Stimulated activated CD4-positive, alpha-beta T cell treated with anti-CD3 and anti-CD28 coated beads, Interleukin-15, amount 100 ng/mL, for 48 hours (primary cell): ENCODE measurements at regions not wholly inside any gene's neighbourhood (a gene's known extent, or its start where the extent isn't known, plus 50 kb on each side); places are given as distances from the start of the nearest gene placed in this dataset.

Experiments used
- DNase-seq, 2 donors: peaks; one replicate each; pipeline ENCODE4 v3.0.0-alpha.2; 2020; ENCODE audit warnings: low read depth in 2 of 2

DNA sequence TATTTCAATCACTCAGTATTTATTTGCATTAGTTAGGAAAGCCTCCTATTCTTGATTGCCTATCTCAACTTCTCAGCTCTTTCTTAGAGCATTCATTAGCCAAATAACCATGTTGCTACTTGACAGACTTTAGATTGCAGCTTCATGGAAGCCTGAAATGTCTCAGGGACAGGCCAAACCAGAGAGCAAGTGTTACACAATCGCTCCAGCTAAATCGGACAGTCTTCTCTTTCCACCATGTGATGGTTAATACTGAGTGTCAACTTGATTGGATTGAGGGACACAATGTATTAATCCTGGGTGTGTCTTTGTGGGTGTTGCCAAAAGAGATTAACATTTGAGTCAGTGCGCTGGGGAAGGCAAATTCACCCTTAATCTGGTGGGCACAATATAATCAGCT lies 106.5 kb upstream of the DRD2 start:
- no peak for DNase-seq

DNA sequence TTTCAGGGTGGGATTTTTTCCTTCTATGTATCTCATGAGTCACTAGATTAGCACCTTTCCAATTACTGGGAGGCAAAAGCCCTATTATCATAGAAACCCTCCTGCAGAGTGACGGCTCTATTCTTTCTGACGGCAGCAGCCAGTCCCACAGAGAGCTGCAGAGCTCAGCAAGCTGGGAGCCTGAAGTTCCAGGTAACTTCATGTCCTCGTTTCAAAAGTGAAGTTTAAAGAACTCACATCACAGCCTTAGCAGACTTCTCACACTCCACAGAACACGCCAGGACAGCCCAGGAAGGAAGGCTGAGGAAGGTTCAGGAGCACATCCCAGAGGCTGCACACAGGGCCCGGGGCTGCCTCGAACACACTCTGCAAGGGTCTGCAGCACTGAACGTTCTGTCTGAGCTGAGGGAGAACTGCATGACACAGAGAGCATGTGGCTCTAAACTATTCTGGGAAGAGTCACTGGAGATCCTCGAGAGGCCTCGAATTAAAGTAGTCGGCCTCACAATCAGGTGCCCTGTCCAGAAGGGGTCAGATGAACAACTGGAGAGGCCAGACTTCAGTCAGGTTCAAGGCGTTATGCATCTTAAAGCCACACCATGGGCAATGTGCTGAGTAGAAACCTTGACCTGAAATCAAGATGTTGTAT lies 104.2 kb upstream of the DRD2 start:
- DNase-seq, result no peak

DNA sequence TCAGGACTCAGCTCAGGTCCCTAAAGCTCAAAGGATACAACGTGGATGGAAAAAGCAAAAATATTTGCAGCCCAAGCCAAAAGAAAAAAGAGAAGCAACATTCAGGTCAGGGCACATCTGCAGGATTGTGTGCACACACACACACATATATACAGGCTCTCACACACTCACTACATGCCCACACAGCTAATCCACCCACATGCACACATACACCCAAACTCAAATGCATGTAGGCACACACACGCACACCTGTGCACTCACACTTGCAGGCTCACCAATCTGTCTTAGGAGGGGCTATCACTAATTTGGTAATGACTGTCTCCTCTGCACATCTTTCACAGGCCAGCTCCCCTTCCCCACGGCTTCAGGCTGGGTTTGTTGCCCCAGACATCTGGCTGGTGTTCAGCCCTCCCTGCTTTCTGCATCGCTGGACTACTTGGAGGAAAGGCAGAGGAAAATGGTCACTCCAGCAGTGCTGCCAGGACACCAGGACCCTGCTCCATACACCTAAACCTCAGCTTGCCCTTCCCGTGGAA lies 103.6 kb upstream of the DRD2 start:
- no peak for DNase-seq

DNA sequence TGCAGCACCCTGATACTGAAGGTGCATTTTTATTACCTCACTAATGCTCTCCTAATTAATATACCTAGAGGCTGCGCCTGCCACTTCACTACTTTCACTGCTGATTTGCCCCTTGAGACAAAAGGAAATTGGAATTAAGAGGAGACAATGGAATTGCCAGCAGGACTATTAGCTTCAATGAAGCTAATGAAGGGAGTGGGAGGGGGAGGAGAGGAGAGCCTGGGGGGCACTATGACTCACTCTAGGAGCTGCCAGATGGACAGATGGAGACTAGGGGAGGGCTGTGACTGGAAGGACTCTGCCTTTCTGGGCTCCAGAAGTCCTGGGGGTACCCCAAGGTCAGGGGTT lies 102.8 kb upstream of the DRD2 start:
- no peak for DNase-seq

- DNase-seq, result no peak
Observed at GRCh38 chr11:113577356-113578032, 102.3 kb upstream of the DRD2 start.

GRCh38 chr11:113574586-113574985 lies 99.4 kb upstream of the DRD2 start:
- no peak for DNase-seq

GRCh38 chr11:113574171-113574570 lies 99.0 kb upstream of the DRD2 start:
- DNase-seq, result no peak

- no peak for DNase-seq
Observed at GRCh38 chr11:113572136-113572735, 97.0 kb upstream of the DRD2 start.

DNA sequence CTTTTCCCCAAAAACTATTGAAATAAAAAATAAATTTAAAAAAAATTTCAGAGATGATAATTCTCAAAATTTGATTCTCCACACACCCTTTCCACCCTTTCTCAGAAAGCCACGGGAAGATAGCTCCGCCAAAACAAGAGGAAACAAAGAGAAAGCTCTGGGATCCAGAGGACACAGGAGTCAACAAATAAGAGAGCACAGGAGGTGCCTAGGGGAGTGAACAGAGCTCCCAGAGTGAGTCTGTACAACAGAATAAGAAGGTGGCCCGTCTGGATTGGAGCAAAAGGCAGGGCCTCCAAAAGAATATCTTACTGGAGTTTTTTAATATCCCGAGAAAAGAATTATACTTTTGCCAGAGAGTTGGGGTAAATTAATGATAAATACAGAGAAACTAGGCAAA lies 96.3 kb upstream of the DRD2 start:
- DNase-seq, result no peak

DNA sequence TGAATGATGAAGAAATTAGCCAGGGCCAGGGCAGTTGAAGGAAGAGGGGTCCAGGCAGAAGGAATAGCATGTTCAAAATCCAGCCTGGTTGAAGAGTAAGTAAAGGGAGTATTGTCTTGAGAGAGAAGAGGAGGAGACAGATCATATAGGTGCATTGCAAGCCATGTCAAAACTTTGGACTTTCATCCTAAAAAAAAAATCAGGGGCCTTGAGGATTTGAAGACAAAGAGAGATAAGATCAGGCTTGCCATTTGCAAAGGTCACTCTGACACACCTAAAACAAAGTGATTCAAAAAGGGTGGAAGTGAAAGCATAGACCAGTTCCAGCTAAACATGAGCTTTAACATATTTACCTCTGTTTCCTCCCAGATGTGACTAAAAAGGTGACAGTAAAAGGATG lies 95.7 kb upstream of the DRD2 start:
- no peak for DNase-seq

- no peak for DNase-seq
Observed at GRCh38 chr11:113569391-113569790, 94.2 kb upstream of the DRD2 start.

- no peak for DNase-seq
Observed at GRCh38 chr11:113568566-113568965, 93.4 kb upstream of the DRD2 start.

- no peak for DNase-seq
Observed at GRCh38 chr11:113567867-113568544, 92.8 kb upstream of the DRD2 start.

DNA sequence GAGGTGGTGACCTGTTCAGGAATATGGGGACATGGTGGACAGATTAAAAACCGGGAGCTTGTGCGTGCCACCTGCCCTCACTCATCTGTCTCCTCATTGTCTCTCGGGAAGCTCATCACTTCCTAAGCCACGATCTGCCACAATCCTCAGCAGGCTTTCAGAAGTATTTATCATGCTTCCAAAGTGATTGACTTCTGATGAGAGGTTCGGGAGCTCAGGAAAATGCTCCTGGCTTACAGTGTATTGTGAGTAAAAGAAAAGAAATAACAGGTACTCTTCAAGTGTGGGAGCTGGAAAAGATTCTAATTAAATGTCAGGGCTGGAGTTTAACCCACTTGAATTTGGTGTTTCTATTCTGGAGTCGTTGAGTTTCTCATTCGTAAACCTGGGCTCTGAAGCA lies 91.9 kb upstream of the DRD2 start:
- DNase-seq, result no peak

- DNase-seq, result no peak
Observed at GRCh38 chr11:113564527-113565130, 89.4 kb upstream of the DRD2 start.

DNA sequence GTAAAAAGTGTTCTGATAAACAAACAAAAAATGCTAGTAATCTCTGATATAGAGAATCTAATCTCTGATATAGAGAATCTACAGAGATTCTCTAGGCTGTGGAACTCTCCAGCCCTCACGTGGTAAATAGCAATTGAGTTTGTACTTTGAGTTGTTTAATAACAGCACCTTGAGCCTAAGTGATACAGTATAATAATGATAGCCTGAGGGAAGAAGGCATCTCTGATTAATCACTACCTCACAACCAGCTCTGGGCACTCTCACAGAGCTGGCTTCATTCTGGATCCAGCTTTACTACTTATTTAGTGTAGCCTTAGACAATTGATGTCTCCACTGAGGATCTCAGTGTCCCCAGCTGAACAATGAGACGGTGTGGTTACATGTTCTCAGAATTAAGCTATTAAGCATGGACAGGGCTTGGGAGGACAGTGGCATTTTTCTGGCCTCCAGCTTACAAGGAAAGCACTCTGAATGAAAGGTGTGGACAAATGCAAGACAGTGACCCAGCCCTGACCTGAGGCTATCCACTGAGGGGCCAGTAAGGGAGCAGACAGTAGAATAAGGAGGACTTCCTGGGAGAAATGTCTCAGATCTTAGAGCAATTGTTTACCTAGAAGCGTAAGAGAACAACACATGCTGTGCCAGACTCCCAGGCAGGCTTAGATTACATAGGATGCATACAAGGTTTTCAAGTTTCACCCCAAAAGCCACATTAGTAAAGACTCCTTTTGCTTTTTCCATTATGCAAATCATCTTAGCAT lies 88.7 kb upstream of the DRD2 start:
- no peak for DNase-seq

DNA sequence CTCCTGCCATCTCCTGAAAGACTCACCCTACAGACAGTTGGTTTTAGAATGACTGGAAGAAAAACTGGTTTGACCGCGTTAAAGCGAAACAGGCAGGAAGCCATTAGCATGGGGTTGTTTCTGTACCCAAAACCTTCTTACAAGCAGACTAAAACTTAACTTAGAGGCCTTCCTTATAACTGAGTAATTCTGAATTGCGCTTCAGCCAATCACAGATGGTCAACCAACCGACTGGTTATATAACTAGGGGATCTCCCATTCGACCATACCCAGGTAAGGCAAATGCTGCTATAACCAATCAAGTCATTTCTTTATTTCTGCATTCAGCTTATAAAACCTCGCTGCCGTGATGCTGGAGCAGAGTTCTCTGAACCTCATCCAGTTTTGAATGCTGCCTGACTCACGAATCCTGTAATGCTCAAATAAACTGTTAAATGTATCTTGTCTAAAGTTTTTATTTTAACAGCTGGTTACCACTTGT lies 87.8 kb upstream of the DRD2 start:
- DNase-seq, result no peak

DNA sequence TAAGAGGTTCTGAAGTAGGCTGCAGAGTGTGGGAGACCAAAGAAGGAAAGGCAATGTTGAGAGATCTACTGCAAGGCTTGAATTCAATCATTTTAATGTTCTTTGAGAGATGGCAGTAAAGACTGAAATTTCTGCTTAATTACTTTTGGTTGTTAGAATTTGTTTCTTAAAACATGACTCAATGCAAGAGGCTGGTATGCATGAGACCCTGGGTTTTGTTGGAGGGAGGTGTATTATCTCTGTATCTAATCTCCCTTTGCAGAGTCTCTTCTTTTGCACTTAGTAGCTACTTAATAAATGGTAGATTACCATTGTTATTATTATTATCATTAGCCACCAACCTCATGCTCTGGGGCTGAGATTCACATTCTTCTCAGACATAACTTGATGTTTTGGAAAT lies 87.4 kb upstream of the DRD2 start:
- DNase-seq, result no peak

- no peak for DNase-seq
Observed at GRCh38 chr11:113557926-113558325, 82.7 kb upstream of the DRD2 start.

- DNase-seq, result no peak
Observed at GRCh38 chr11:113556036-113556435, 80.8 kb upstream of the DRD2 start.

GRCh38 chr11:113555071-113555619 lies 79.9 kb upstream of the DRD2 start:
- no peak for DNase-seq
